Loucy (cell line): ENCODE measurements at regions not wholly inside any gene's neighbourhood (a gene's known extent, or its start where the extent isn't known, plus 50 kb on each side); places are given as distances from the start of the nearest gene placed in this dataset.

ENCODE experiments used
- H2AFZ ChIP-seq: fragments of 200-600 bp; sonication (generic); 2 replicates; pipeline ENCODE4 v1.6.0; 2016; ENCODE audit warnings: antibody characterized with exemption, mild to moderate bottlenecking, low read length, moderate library complexity
- H3F3A ChIP-seq: fragments of 200-600 bp; 2 replicates; pipeline ENCODE4 v1.6.0; 2016; ENCODE audit warnings: antibody characterized with exemption, low read depth, mild to moderate bottlenecking
- H3K27me3 ChIP-seq: fragments of 200-600 bp; sonication (generic); 2 replicates; pipeline ENCODE4 v1.6.1; 2014; ENCODE audit warnings: low read length, mild to moderate bottlenecking; ENCODE audit not compliant: insufficient read depth, poor library complexity, severe bottlenecking
- H3K36me3 ChIP-seq: fragments of 200-600 bp; sonication (generic); 2 replicates; pipeline ENCODE4 v1.6.1; 2016; ENCODE audit warnings: low read length; ENCODE audit not compliant: insufficient read depth
- H3K4me1 ChIP-seq: fragments of 200-600 bp; sonication (generic); 2 replicates; pipeline ENCODE4 v1.5.1; 2014; ENCODE audit warnings: low read length, mild to moderate bottlenecking; ENCODE audit not compliant: insufficient read depth, poor library complexity, severe bottlenecking
- H3K4me2 ChIP-seq: fragments of 200-600 bp; sonication (generic); 2 replicates; pipeline ENCODE4 v1.6.0; 2014; ENCODE audit warnings: antibody characterized with exemption, low read length, low read depth, mild to moderate bottlenecking; ENCODE audit not compliant: poor library complexity, severe bottlenecking
- H3K4me3 ChIP-seq: fragments of 200-600 bp; sonication (generic); 2 replicates; pipeline ENCODE4 v1.5.1; 2014; ENCODE audit warnings: low read length, mild to moderate bottlenecking, mixed read lengths; ENCODE audit not compliant: poor library complexity, severe bottlenecking
- H3K79me2 ChIP-seq: fragments of 200-600 bp; sonication (generic); 2 replicates; pipeline ENCODE4 v1.6.1; 2014; ENCODE audit warnings: low read length; ENCODE audit not compliant: insufficient read depth
- H3K9ac ChIP-seq: fragments of 200-600 bp; sonication (generic); 2 replicates; pipeline ENCODE4 v1.6.0; 2014; ENCODE audit warnings: mild to moderate bottlenecking, low read depth, low read length, moderate library complexity; ENCODE audit not compliant: poor library complexity, severe bottlenecking
- H3K9me2 ChIP-seq: fragments of 200-600 bp; sonication (generic); replicated peaks from 2 replicates; pipeline ENCODE4 v1.6.1; 2016; ENCODE audit warnings: low read depth, low read length, mixed read lengths
- H3K9me3 ChIP-seq: fragments of 200-600 bp; sonication (generic); 2 replicates; pipeline ENCODE4 v1.6.1; 2014; ENCODE audit warnings: mild to moderate bottlenecking, antibody characterized with exemption, low read length, low read depth; ENCODE audit not compliant: insufficient read depth
- H4K20me1 ChIP-seq: fragments of 200-600 bp; sonication (generic); 2 replicates; pipeline ENCODE4 v1.6.0; 2014; ENCODE audit warnings: antibody characterized with exemption, low read length, mild to moderate bottlenecking; ENCODE audit not compliant: insufficient read depth, poor library complexity, severe bottlenecking
- EZH2phosphoT487 ChIP-seq: fragments of 200-600 bp; IDR thresholded peaks from 2 replicates; pipeline ENCODE4 v1.6.1; 2018; ENCODE audit warnings: antibody characterized with exemption, mild to moderate bottlenecking, moderate library complexity, borderline replicate concordance
- TF ChIP-seq, protein P1 (sequence below): fragments of 200-600 bp; sonication (generic); conservative IDR thresholded peaks from 2 replicates; pipeline ENCODE4 v1.5.1; 2014; ENCODE audit warnings: mild to moderate bottlenecking, antibody characterized with exemption, low read length

GRCh38 chr9:34896112-34896511 is 62.0 kb upstream of the PHF24 start:
- Histone ChIP-seq H2AFZ (no peak overlapping the region), H3F3A (no peaks in the 10 kb centered on the region), H3K9ac (no peak overlapping the region), H3K4me1 (no peaks in the 10 kb centered on the region), H4K20me1 (no peaks in the 10 kb centered on the region), H3K4me3 (no peak overlapping the region), H3K79me2 (no peaks in the 10 kb centered on the region), H3K4me2 (no peak overlapping the region), H3K9me2 (no peaks in the 10 kb centered on the region), H3K9me3 (no peaks in the 10 kb centered on the region), H3K27me3 (no peaks in the 10 kb centered on the region), H3K36me3 (no peaks in the 10 kb centered on the region)
- TF ChIP-seq, protein P1, sequence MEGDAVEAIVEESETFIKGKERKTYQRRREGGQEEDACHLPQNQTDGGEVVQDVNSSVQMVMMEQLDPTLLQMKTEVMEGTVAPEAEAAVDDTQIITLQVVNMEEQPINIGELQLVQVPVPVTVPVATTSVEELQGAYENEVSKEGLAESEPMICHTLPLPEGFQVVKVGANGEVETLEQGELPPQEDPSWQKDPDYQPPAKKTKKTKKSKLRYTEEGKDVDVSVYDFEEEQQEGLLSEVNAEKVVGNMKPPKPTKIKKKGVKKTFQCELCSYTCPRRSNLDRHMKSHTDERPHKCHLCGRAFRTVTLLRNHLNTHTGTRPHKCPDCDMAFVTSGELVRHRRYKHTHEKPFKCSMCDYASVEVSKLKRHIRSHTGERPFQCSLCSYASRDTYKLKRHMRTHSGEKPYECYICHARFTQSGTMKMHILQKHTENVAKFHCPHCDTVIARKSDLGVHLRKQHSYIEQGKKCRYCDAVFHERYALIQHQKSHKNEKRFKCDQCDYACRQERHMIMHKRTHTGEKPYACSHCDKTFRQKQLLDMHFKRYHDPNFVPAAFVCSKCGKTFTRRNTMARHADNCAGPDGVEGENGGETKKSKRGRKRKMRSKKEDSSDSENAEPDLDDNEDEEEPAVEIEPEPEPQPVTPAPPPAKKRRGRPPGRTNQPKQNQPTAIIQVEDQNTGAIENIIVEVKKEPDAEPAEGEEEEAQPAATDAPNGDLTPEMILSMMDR = peak; percentile 56
- no peak for TF ChIP-seq EZH2phosphoT487

GRCh38 chr9:34892886-34893285 is 65.2 kb upstream of the PHF24 start:
- H3K4me3 ChIP-seq = no peak overlapping the region
- H4K20me1 ChIP-seq = no peaks in the 10 kb centered on the region
- H3K9me3 ChIP-seq = no peaks in the 10 kb centered on the region
- no peak overlapping the region for H3K4me2 ChIP-seq
- no peak overlapping the region for H2AFZ ChIP-seq
- no peaks in the 10 kb centered on the region for H3F3A ChIP-seq
- H3K79me2 ChIP-seq = no peaks in the 10 kb centered on the region
- H3K4me1 ChIP-seq = no peaks in the 10 kb centered on the region
- no peaks in the 10 kb centered on the region for H3K36me3 ChIP-seq
- no peak for TF ChIP-seq EZH2phosphoT487
- TF ChIP-seq, protein P1 = no peak
- no peaks in the 10 kb centered on the region for H3K27me3 ChIP-seq
- H3K9me2 ChIP-seq = no peaks in the 10 kb centered on the region
- H3K9ac ChIP-seq = no peak overlapping the region

GRCh38 chr9:34891386-34891785 is 66.7 kb upstream of the PHF24 start:
- no peak overlapping the region for H2AFZ ChIP-seq
- H3K4me1 ChIP-seq = no peaks in the 10 kb centered on the region
- no peak for TF ChIP-seq EZH2phosphoT487
- TF ChIP-seq, protein P1 = no peak
- no peaks in the 10 kb centered on the region for H3K36me3 ChIP-seq
- no peaks in the 10 kb centered on the region for H3K27me3 ChIP-seq
- no peak overlapping the region for H3K4me3 ChIP-seq
- no peak overlapping the region for H3K4me2 ChIP-seq
- no peaks in the 10 kb centered on the region for H3K9me2 ChIP-seq
- H3K79me2 ChIP-seq = no peaks in the 10 kb centered on the region
- no peaks in the 10 kb centered on the region for H4K20me1 ChIP-seq
- no peaks in the 10 kb centered on the region for H3F3A ChIP-seq
- no peak overlapping the region for H3K9ac ChIP-seq
- H3K9me3 ChIP-seq = no peaks in the 10 kb centered on the region
